ENCODE measurements at regions not wholly inside any gene's neighbourhood (a gene's known extent, or its start where the extent isn't known, plus 50 kb on each side); places are given as distances from the start of the nearest gene placed in this dataset.

GRCh38 chr4:102137217-102137616 is 208.1 kb downstream of the SLC39A8 start:
- TF ChIP-seq CTCF (conservative IDR thresholded peaks at IDR 0.05; ENCODE audit: low read depth, low read length) (no peak), EZH2 (IDR thresholded peaks at IDR 0.05; ENCODE audit: borderline replicate concordance, low read depth, low read length, poor library complexity, severe bottlenecking) (no peak)

Data from A673 (cell line).